ENCODE measurements at regions not wholly inside any gene's neighbourhood (a gene's known extent, or its start where the extent isn't known, plus 50 kb on each side); places are given as distances from the start of the nearest gene placed in this dataset.
A peak's percentile ranks its signal among the peaks of the same experiment; 100 is the strongest.

DNA sequence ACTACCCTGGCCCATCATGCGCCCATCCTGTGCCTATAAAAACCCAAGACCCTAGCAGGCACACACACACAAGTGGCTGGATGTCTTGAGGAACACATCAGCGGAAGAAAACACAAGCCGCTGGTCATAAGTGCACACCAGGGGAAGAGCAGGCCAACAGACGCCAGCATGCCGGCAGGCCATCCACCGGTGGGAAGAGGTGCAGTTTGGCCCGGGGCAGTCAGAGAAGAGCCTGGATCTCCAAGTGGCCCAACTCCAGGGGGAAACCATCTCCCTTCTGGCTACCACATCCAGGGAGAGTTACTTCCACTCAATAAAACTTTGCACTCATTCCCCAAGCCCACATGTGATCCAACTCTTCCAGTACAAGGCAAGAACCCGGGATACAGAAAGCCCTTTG is 2001.3 kb upstream of the NUDT12 start:
- Mint-ChIP-seq H3K36me3 (ENCODE audit: low read depth, unreplicated experiment) (no peaks in the 10 kb centered on the region), H3K27me3 (ENCODE audit: low read depth, unreplicated experiment) (no peaks in the 10 kb centered on the region), H3K27ac (ENCODE audit: unreplicated experiment) (no peak overlapping the region), H3K4me1 (ENCODE audit: low read depth, unreplicated experiment) (peaks cover 6% of the 10 kb centered on the region), H3K4me3 (ENCODE audit: unreplicated experiment) (no peak overlapping the region), H3K9me3 (ENCODE audit: unreplicated experiment) (no peaks in the 10 kb centered on the region)
- no peaks in the 10 kb centered on the region for H3K27me3 ChIP-seq (ENCODE audit: insufficient read depth, low read length)
- H3K4me2 ChIP-seq (ENCODE audit: low read length), result no peak overlapping the region
- H4K20me1 ChIP-seq (ENCODE audit: insufficient read depth, low read length), result no peaks in the 10 kb centered on the region
- H3K27ac ChIP-seq (ENCODE audit: low read depth, low read length), result no peak overlapping the region
- no peaks in the 10 kb centered on the region for H3K9me3 ChIP-seq (ENCODE audit: insufficient read depth, low read depth, low read length)
- no peak for DNase-seq (ENCODE audit: low read depth)
- no peaks in the 10 kb centered on the region for H3K4me1 ChIP-seq (ENCODE audit: insufficient read depth, low read length)
- H3K9ac ChIP-seq (ENCODE audit: low read length), result no peak overlapping the region
- no peak overlapping the region for H3K4me3 ChIP-seq (ENCODE audit: insufficient read depth, low read depth, low read length)
- FAIRE-seq, result no peak
- no peaks in the 10 kb centered on the region for H3K79me2 ChIP-seq (ENCODE audit: insufficient read depth, low read length)
- H2AFZ ChIP-seq (ENCODE audit: low read depth, low read length), result no peak overlapping the region
- no peaks in the 10 kb centered on the region for H3K36me3 ChIP-seq (ENCODE audit: insufficient read depth, low read length)
- no peak for TF ChIP-seq EZH2 (IDR thresholded peaks at IDR 0.05; ENCODE audit: insufficient read depth, low read length)
- TF ChIP-seq, protein P1, sequence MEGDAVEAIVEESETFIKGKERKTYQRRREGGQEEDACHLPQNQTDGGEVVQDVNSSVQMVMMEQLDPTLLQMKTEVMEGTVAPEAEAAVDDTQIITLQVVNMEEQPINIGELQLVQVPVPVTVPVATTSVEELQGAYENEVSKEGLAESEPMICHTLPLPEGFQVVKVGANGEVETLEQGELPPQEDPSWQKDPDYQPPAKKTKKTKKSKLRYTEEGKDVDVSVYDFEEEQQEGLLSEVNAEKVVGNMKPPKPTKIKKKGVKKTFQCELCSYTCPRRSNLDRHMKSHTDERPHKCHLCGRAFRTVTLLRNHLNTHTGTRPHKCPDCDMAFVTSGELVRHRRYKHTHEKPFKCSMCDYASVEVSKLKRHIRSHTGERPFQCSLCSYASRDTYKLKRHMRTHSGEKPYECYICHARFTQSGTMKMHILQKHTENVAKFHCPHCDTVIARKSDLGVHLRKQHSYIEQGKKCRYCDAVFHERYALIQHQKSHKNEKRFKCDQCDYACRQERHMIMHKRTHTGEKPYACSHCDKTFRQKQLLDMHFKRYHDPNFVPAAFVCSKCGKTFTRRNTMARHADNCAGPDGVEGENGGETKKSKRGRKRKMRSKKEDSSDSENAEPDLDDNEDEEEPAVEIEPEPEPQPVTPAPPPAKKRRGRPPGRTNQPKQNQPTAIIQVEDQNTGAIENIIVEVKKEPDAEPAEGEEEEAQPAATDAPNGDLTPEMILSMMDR (IDR thresholded peaks at IDR 0.05; ENCODE audit: insufficient read depth, low read depth, low read length), result no peak

DNA sequence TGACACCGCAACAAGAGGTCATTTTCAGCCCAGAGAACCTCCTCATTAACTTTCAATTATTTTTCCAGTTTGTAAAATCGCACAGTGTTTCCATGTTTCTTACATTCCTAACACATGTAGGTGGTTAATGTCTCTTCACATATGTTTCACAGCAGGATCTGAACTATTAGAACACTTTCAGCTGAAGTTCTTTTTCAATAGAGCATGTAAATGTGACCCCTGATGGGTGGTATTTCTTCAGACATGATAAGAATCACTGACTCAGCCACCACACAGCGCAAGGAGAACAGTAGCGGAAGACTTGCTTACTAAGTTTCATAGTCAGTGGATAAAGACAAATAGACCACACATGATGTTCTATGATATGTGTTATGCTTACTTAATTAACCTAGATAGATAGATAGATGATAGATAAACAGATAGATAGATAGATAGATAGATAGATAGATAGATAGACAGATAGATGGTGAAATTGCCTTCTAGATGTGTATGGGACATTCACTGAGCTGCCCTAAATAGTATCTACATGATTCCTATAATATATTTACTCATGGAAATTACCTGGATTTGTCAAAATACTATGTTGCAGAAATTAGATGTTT is 1992.1 kb upstream of the NUDT12 start:
- peak; percentile 11 for DNase-seq (ENCODE audit: low read depth)
- H3K4me2 ChIP-seq (ENCODE audit: low read length), result peak overlapping the region; percentile 5

DNA sequence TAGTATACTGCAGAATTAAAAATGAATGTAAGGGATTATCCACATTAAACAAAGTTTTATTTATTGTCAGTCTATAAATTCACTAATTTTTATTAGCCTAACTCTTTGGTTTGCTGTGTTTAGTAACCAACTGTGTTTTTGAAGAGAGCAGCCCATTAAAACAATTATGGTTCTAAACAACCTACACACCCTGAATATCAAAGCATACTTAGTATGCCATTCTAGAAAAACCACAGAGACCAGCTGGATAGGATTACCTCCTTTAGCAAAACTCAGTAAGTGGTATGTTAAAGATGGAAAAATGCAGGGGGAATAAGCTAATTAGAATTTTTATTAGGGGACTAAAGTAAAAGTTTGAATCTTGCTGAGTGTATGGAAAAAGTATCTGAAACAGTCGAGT is 1981.7 kb upstream of the NUDT12 start:
- peaks cover 3% of the 10 kb centered on the region for H3K9me3 ChIP-seq (ENCODE audit: insufficient read depth, low read depth, low read length)
- Mint-ChIP-seq H3K36me3 (ENCODE audit: low read depth, unreplicated experiment) (no peaks in the 10 kb centered on the region), H3K9me3 (ENCODE audit: unreplicated experiment) (peaks cover 2% of the 10 kb centered on the region), H3K27me3 (ENCODE audit: low read depth, unreplicated experiment) (no peaks in the 10 kb centered on the region), H3K27ac (ENCODE audit: unreplicated experiment) (no peak overlapping the region), H3K4me1 (ENCODE audit: low read depth, unreplicated experiment) (peaks cover 7% of the 10 kb centered on the region), H3K4me3 (ENCODE audit: unreplicated experiment) (no peak overlapping the region)
- H2AFZ ChIP-seq (ENCODE audit: low read depth, low read length), result no peak overlapping the region
- H3K79me2 ChIP-seq (ENCODE audit: insufficient read depth, low read length), result no peaks in the 10 kb centered on the region
- no peaks in the 10 kb centered on the region for H4K20me1 ChIP-seq (ENCODE audit: insufficient read depth, low read length)
- H3K4me3 ChIP-seq (ENCODE audit: insufficient read depth, low read depth, low read length), result no peak overlapping the region
- no peaks in the 10 kb centered on the region for H3K27me3 ChIP-seq (ENCODE audit: insufficient read depth, low read length)
- no peak for FAIRE-seq
- no peak for TF ChIP-seq EZH2 (IDR thresholded peaks at IDR 0.05; ENCODE audit: insufficient read depth, low read length)
- H3K4me2 ChIP-seq (ENCODE audit: low read length), result no peak overlapping the region
- H3K4me1 ChIP-seq (ENCODE audit: insufficient read depth, low read length), result no peaks in the 10 kb centered on the region
- no peak for DNase-seq (ENCODE audit: low read depth)
- H3K27ac ChIP-seq (ENCODE audit: low read depth, low read length), result no peak overlapping the region
- no peak overlapping the region for H3K9ac ChIP-seq (ENCODE audit: low read length)
- H3K36me3 ChIP-seq (ENCODE audit: insufficient read depth, low read length), result no peaks in the 10 kb centered on the region

More for the DNA sequence above, 1992.1 kb upstream of the NUDT12 start:
- Histone ChIP-seq H3K4me1 (ENCODE audit: insufficient read depth, low read length) (no peaks in the 10 kb centered on the region), H3K9ac (ENCODE audit: low read length) (no peak overlapping the region), H2AFZ (ENCODE audit: low read depth, low read length) (no peak overlapping the region), H3K27me3 (ENCODE audit: insufficient read depth, low read length) (no peaks in the 10 kb centered on the region), H3K27ac (ENCODE audit: low read depth, low read length) (no peak overlapping the region), H4K20me1 (ENCODE audit: insufficient read depth, low read length) (no peaks in the 10 kb centered on the region), H3K36me3 (ENCODE audit: insufficient read depth, low read length) (no peaks in the 10 kb centered on the region), H3K4me3 (ENCODE audit: insufficient read depth, low read depth, low read length) (no peak overlapping the region), H3K9me3 (ENCODE audit: insufficient read depth, low read depth, low read length) (no peaks in the 10 kb centered on the region), H3K79me2 (ENCODE audit: insufficient read depth, low read length) (no peaks in the 10 kb centered on the region)
- no peak for TF ChIP-seq EZH2 (IDR thresholded peaks at IDR 0.05; ENCODE audit: insufficient read depth, low read length)
- TF ChIP-seq, protein P1 (IDR thresholded peaks at IDR 0.05; ENCODE audit: insufficient read depth, low read depth, low read length), result no peak
- Mint-ChIP-seq H3K9me3 (ENCODE audit: unreplicated experiment) (no peaks in the 10 kb centered on the region), H3K27me3 (ENCODE audit: low read depth, unreplicated experiment) (no peaks in the 10 kb centered on the region), H3K27ac (ENCODE audit: unreplicated experiment) (peak overlapping the region; percentile 5), H3K36me3 (ENCODE audit: low read depth, unreplicated experiment) (no peaks in the 10 kb centered on the region), H3K4me3 (ENCODE audit: unreplicated experiment) (no peak overlapping the region), H3K4me1 (ENCODE audit: low read depth, unreplicated experiment) (peaks cover 5% of the 10 kb centered on the region)
- no peak for FAIRE-seq

All from astrocyte (in vitro differentiated cells and primary cell).